Mammary epithelial cell (primary cell): ENCODE measurements at regions not wholly inside any gene's neighbourhood (a gene's known extent, or its start where the extent isn't known, plus 50 kb on each side); places are given as distances from the start of the nearest gene placed in this dataset.
"Not testable (repeated sequence)": the region's sequence is repeated elsewhere in the genome, so short reads cannot be mapped to it uniquely, and the experiment has no call there.

ENCODE experiments used
- EZH2 ChIP-seq: IDR thresholded peaks from 2 replicates; pipeline ENCODE4 v1.6.1; 2012; ENCODE audit warnings: low read length, inconsistent platforms, borderline replicate concordance
- TF ChIP-seq, protein P1 (sequence below), 2 donors: IDR thresholded peaks in 1 of 2; conservative IDR thresholded peaks in 1 of 2; 2 replicates each; pipeline ENCODE4 v1.5.1; 2011 to 2012; ENCODE audit warnings: inconsistent platforms in 2 of 2, low read length in 2 of 2, mild to moderate bottlenecking in 2 of 2, control low read depth in 1 of 2, low read depth in 1 of 2; ENCODE audit not compliant: insufficient read depth in 1 of 2; ENCODE audit errors: extremely low read depth in 1 of 2

GRCh38 chr4:189703000-189703399 lies 237.7 kb upstream of the FRG1 start:
- TF ChIP-seq, protein P1, sequence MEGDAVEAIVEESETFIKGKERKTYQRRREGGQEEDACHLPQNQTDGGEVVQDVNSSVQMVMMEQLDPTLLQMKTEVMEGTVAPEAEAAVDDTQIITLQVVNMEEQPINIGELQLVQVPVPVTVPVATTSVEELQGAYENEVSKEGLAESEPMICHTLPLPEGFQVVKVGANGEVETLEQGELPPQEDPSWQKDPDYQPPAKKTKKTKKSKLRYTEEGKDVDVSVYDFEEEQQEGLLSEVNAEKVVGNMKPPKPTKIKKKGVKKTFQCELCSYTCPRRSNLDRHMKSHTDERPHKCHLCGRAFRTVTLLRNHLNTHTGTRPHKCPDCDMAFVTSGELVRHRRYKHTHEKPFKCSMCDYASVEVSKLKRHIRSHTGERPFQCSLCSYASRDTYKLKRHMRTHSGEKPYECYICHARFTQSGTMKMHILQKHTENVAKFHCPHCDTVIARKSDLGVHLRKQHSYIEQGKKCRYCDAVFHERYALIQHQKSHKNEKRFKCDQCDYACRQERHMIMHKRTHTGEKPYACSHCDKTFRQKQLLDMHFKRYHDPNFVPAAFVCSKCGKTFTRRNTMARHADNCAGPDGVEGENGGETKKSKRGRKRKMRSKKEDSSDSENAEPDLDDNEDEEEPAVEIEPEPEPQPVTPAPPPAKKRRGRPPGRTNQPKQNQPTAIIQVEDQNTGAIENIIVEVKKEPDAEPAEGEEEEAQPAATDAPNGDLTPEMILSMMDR (conservative IDR thresholded peaks at IDR 0.05 in 1 of 2, IDR thresholded peaks at IDR 0.05 in 1 of 2; ENCODE audit: extremely low read depth in 1 of 2, insufficient read depth in 1 of 2, low read depth in 1 of 2, low read length in 2 of 2), result not testable (repeated sequence)
- not testable (repeated sequence) for TF ChIP-seq EZH2
